ENCODE measurements at regions not wholly inside any gene's neighbourhood (a gene's known extent, or its start where the extent isn't known, plus 50 kb on each side); places are given as distances from the start of the nearest gene placed in this dataset.

GRCh38 chr1:191043066-191043465 lies 565.4 kb upstream of the BRINP3 start:
- Histone ChIP-seq H3K9me3 (ENCODE audit: control insufficient read depth in 2 of 3, insufficient read depth in 1 of 3, low read length in 3 of 3) (no peaks in the 10 kb centered on the region), H3K27me3 (ENCODE audit: control insufficient read depth, insufficient read depth, low read length) (no peaks in the 10 kb centered on the region), H3K9ac (ENCODE audit: low read length in 3 of 3) (no peak overlapping the region), H3K27ac (ENCODE audit: low read depth in 2 of 2, low read length in 2 of 2) (no peak overlapping the region), H3K4me3 (ENCODE audit: low read length in 3 of 3) (no peak overlapping the region), H3K36me3 (ENCODE audit: control insufficient read depth in 2 of 3, insufficient read depth in 3 of 3, low read length in 3 of 3) (no peaks in the 10 kb centered on the region), H3K4me1 (ENCODE audit: control insufficient read depth in 2 of 3, insufficient read depth in 2 of 3, low read depth in 1 of 3, low read length in 3 of 3) (no peaks in the 10 kb centered on the region)
- intact Hi-C loops (cut with DNase I): no loop called here
- TF ChIP-seq CTCF (IDR thresholded peaks at IDR 0.05; ENCODE audit: borderline replicate concordance, extremely low read depth, insufficient read depth): no peak
- DNase-seq (no peak), FAIRE-seq (no peak)

GRCh38 chr1:191049781-191050180 lies 572.1 kb upstream of the BRINP3 start:
- DNase-seq: no peak
- intact Hi-C loops (cut with DNase I): no loop called here

GRCh38 chr1:191052888-191053287 lies 575.2 kb upstream of the BRINP3 start:
- no peaks in the 10 kb centered on the region for H3K27me3 ChIP-seq (ENCODE audit: control insufficient read depth, insufficient read depth, low read length)
- H3K27ac ChIP-seq (ENCODE audit: low read depth in 2 of 2, low read length in 2 of 2): no peak overlapping the region
- FAIRE-seq (no peak), DNase-seq (no peak)
- H3K9ac ChIP-seq (ENCODE audit: low read length in 3 of 3): no peak overlapping the region
- H3K9me3 ChIP-seq (ENCODE audit: control insufficient read depth in 2 of 3, insufficient read depth in 1 of 3, low read length in 3 of 3): no peaks in the 10 kb centered on the region
- H3K4me1 ChIP-seq (ENCODE audit: control insufficient read depth in 2 of 3, insufficient read depth in 2 of 3, low read depth in 1 of 3, low read length in 3 of 3): no peaks in the 10 kb centered on the region
- no peaks in the 10 kb centered on the region for H3K36me3 ChIP-seq (ENCODE audit: control insufficient read depth in 2 of 3, insufficient read depth in 3 of 3, low read length in 3 of 3)
- H3K4me3 ChIP-seq (ENCODE audit: low read length in 3 of 3): no peak overlapping the region
- TF ChIP-seq CTCF (IDR thresholded peaks at IDR 0.05; ENCODE audit: borderline replicate concordance, extremely low read depth, insufficient read depth): no peak
- intact Hi-C loops (cut with DNase I): no loop called here

More at GRCh38 chr1:191049781-191050180, 572.1 kb upstream of the BRINP3 start:
- Histone ChIP-seq H3K27me3 (ENCODE audit: control insufficient read depth, insufficient read depth, low read length) (no peaks in the 10 kb centered on the region), H3K36me3 (ENCODE audit: control insufficient read depth in 2 of 3, insufficient read depth in 3 of 3, low read length in 3 of 3) (no peaks in the 10 kb centered on the region), H3K9me3 (ENCODE audit: control insufficient read depth in 2 of 3, insufficient read depth in 1 of 3, low read length in 3 of 3) (no peaks in the 10 kb centered on the region), H3K4me3 (ENCODE audit: low read length in 3 of 3) (no peak overlapping the region), H3K27ac (ENCODE audit: low read depth in 2 of 2, low read length in 2 of 2) (no peak overlapping the region), H3K4me1 (ENCODE audit: control insufficient read depth in 2 of 3, insufficient read depth in 2 of 3, low read depth in 1 of 3, low read length in 3 of 3) (no peaks in the 10 kb centered on the region), H3K9ac (ENCODE audit: low read length in 3 of 3) (no peak overlapping the region)
- TF ChIP-seq CTCF (IDR thresholded peaks at IDR 0.05; ENCODE audit: borderline replicate concordance, extremely low read depth, insufficient read depth): no peak
- no peak for FAIRE-seq

GRCh38 chr1:191065346-191065745 lies 587.7 kb upstream of the BRINP3 start:
- Histone ChIP-seq H3K9me3 (ENCODE audit: control insufficient read depth in 2 of 3, insufficient read depth in 1 of 3, low read length in 3 of 3) (no peaks in the 10 kb centered on the region), H3K4me1 (ENCODE audit: control insufficient read depth in 2 of 3, insufficient read depth in 2 of 3, low read depth in 1 of 3, low read length in 3 of 3) (no peaks in the 10 kb centered on the region), H3K27me3 (ENCODE audit: control insufficient read depth, insufficient read depth, low read length) (no peaks in the 10 kb centered on the region), H3K27ac (ENCODE audit: low read depth in 2 of 2, low read length in 2 of 2) (no peak overlapping the region), H3K9ac (ENCODE audit: low read length in 3 of 3) (no peak overlapping the region), H3K4me3 (ENCODE audit: low read length in 3 of 3) (no peak overlapping the region), H3K36me3 (ENCODE audit: control insufficient read depth in 2 of 3, insufficient read depth in 3 of 3, low read length in 3 of 3) (no peaks in the 10 kb centered on the region)
- FAIRE-seq: no peak
- TF ChIP-seq CTCF (IDR thresholded peaks at IDR 0.05; ENCODE audit: borderline replicate concordance, extremely low read depth, insufficient read depth): no peak
- no peak for DNase-seq
- intact Hi-C loops (cut with DNase I): no loop called here

All from kidney (tissue), 13 donors.